ENCODE measurements at regions not wholly inside any gene's neighbourhood (a gene's known extent, or its start where the extent isn't known, plus 50 kb on each side); places are given as distances from the start of the nearest gene placed in this dataset.

GRCh38 chr5:4879693-4880303 lies 260.3 kb upstream of the ADAMTS16 start:
- Histone ChIP-seq H3K4me1 (ENCODE audit: insufficient read depth, low read length) (no peaks in the 10 kb centered on the region), H3K27ac (ENCODE audit: low read depth, low read length) (no peak overlapping the region), H3K36me3 (ENCODE audit: insufficient read depth, low read length) (no peaks in the 10 kb centered on the region), H2AFZ (ENCODE audit: low read depth, low read length) (no peak overlapping the region), H3K9me3 (ENCODE audit: insufficient read depth, low read depth, low read length) (no peaks in the 10 kb centered on the region), H3K79me2 (ENCODE audit: insufficient read depth, low read length) (no peaks in the 10 kb centered on the region), H3K4me3 (ENCODE audit: insufficient read depth, low read depth, low read length) (no peak overlapping the region), H3K4me2 (ENCODE audit: low read length) (no peak overlapping the region), H3K9ac (ENCODE audit: low read length) (no peak overlapping the region), H4K20me1 (ENCODE audit: insufficient read depth, low read length) (no peaks in the 10 kb centered on the region), H3K27me3 (ENCODE audit: insufficient read depth, low read length) (peaks cover 3% of the 10 kb centered on the region)
- peak overlapping the region; percentile 84 for H3K27ac Mint-ChIP-seq (ENCODE audit: unreplicated experiment)
- peaks cover 1% of the 10 kb centered on the region for H3K9me3 Mint-ChIP-seq (ENCODE audit: unreplicated experiment)
- peaks cover 5% of the 10 kb centered on the region for H3K4me1 Mint-ChIP-seq (ENCODE audit: low read depth, unreplicated experiment)
- peak; percentile 92 for FAIRE-seq
- no peak for TF ChIP-seq EZH2 (IDR thresholded peaks at IDR 0.05; ENCODE audit: insufficient read depth, low read length)
- TF ChIP-seq, protein P1, sequence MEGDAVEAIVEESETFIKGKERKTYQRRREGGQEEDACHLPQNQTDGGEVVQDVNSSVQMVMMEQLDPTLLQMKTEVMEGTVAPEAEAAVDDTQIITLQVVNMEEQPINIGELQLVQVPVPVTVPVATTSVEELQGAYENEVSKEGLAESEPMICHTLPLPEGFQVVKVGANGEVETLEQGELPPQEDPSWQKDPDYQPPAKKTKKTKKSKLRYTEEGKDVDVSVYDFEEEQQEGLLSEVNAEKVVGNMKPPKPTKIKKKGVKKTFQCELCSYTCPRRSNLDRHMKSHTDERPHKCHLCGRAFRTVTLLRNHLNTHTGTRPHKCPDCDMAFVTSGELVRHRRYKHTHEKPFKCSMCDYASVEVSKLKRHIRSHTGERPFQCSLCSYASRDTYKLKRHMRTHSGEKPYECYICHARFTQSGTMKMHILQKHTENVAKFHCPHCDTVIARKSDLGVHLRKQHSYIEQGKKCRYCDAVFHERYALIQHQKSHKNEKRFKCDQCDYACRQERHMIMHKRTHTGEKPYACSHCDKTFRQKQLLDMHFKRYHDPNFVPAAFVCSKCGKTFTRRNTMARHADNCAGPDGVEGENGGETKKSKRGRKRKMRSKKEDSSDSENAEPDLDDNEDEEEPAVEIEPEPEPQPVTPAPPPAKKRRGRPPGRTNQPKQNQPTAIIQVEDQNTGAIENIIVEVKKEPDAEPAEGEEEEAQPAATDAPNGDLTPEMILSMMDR (IDR thresholded peaks at IDR 0.05; ENCODE audit: insufficient read depth, low read depth, low read length): peak; percentile 99
- H3K36me3 Mint-ChIP-seq (ENCODE audit: low read depth, unreplicated experiment): peaks cover 2% of the 10 kb centered on the region
- peak; percentile 48 for DNase-seq (ENCODE audit: low read depth)
- no peak overlapping the region for H3K4me3 Mint-ChIP-seq (ENCODE audit: unreplicated experiment)
- H3K27me3 Mint-ChIP-seq (ENCODE audit: low read depth, unreplicated experiment): peaks cover 3% of the 10 kb centered on the region

- Histone ChIP-seq H3K9me3 (ENCODE audit: insufficient read depth, low read depth, low read length) (no peaks in the 10 kb centered on the region), H3K9ac (ENCODE audit: low read length) (no peak overlapping the region), H3K4me1 (ENCODE audit: insufficient read depth, low read length) (no peaks in the 10 kb centered on the region), H3K79me2 (ENCODE audit: insufficient read depth, low read length) (no peaks in the 10 kb centered on the region), H3K36me3 (ENCODE audit: insufficient read depth, low read length) (no peaks in the 10 kb centered on the region), H4K20me1 (ENCODE audit: insufficient read depth, low read length) (no peaks in the 10 kb centered on the region), H3K4me2 (ENCODE audit: low read length) (no peak overlapping the region), H3K4me3 (ENCODE audit: insufficient read depth, low read depth, low read length) (no peak overlapping the region), H3K27me3 (ENCODE audit: insufficient read depth, low read length) (peaks cover 3% of the 10 kb centered on the region), H2AFZ (ENCODE audit: low read depth, low read length) (no peak overlapping the region), H3K27ac (ENCODE audit: low read depth, low read length) (no peak overlapping the region)
- Mint-ChIP-seq H3K4me1 (ENCODE audit: low read depth, unreplicated experiment) (peaks cover 5% of the 10 kb centered on the region), H3K27ac (ENCODE audit: unreplicated experiment) (peak overlapping the region; percentile 84), H3K27me3 (ENCODE audit: low read depth, unreplicated experiment) (peaks cover 5% of the 10 kb centered on the region), H3K9me3 (ENCODE audit: unreplicated experiment) (no peaks in the 10 kb centered on the region), H3K4me3 (ENCODE audit: unreplicated experiment) (no peak overlapping the region), H3K36me3 (ENCODE audit: low read depth, unreplicated experiment) (no peaks in the 10 kb centered on the region)
- DNase-seq (ENCODE audit: low read depth): no peak
- TF ChIP-seq EZH2 (IDR thresholded peaks at IDR 0.05; ENCODE audit: insufficient read depth, low read length): no peak
- TF ChIP-seq, protein P1 (IDR thresholded peaks at IDR 0.05; ENCODE audit: insufficient read depth, low read depth, low read length): no peak
- no peak for FAIRE-seq
These were observed 259.8 kb upstream of the ADAMTS16 start for GRCh38 chr5:4880304-4880741.

- no peak overlapping the region for H3K4me3 Mint-ChIP-seq (ENCODE audit: unreplicated experiment)
- Histone ChIP-seq H3K4me2 (ENCODE audit: low read length) (no peak overlapping the region), H3K4me1 (ENCODE audit: insufficient read depth, low read length) (no peaks in the 10 kb centered on the region), H3K27ac (ENCODE audit: low read depth, low read length) (no peak overlapping the region), H3K9me3 (ENCODE audit: insufficient read depth, low read depth, low read length) (no peaks in the 10 kb centered on the region), H3K9ac (ENCODE audit: low read length) (no peak overlapping the region), H2AFZ (ENCODE audit: low read depth, low read length) (no peak overlapping the region), H3K27me3 (ENCODE audit: insufficient read depth, low read length) (peaks cover 3% of the 10 kb centered on the region), H3K79me2 (ENCODE audit: insufficient read depth, low read length) (no peaks in the 10 kb centered on the region), H3K36me3 (ENCODE audit: insufficient read depth, low read length) (no peaks in the 10 kb centered on the region), H4K20me1 (ENCODE audit: insufficient read depth, low read length) (no peaks in the 10 kb centered on the region), H3K4me3 (ENCODE audit: insufficient read depth, low read depth, low read length) (no peak overlapping the region)
- H3K4me1 Mint-ChIP-seq (ENCODE audit: low read depth, unreplicated experiment): peaks cover 5% of the 10 kb centered on the region
- no peaks in the 10 kb centered on the region for H3K9me3 Mint-ChIP-seq (ENCODE audit: unreplicated experiment)
- DNase-seq (ENCODE audit: low read depth) (no peak), FAIRE-seq (no peak)
- H3K27ac Mint-ChIP-seq (ENCODE audit: unreplicated experiment): no peak overlapping the region
- TF ChIP-seq, protein P1 (IDR thresholded peaks at IDR 0.05; ENCODE audit: insufficient read depth, low read depth, low read length): no peak
- no peak for TF ChIP-seq EZH2 (IDR thresholded peaks at IDR 0.05; ENCODE audit: insufficient read depth, low read length)
- no peaks in the 10 kb centered on the region for H3K36me3 Mint-ChIP-seq (ENCODE audit: low read depth, unreplicated experiment)
- H3K27me3 Mint-ChIP-seq (ENCODE audit: low read depth, unreplicated experiment): peaks cover 10% of the 10 kb centered on the region
These were observed 258.6 kb upstream of the ADAMTS16 start for GRCh38 chr5:4881366-4882002.
